Fibroblast of mammary gland (primary cell): ENCODE measurements at regions not wholly inside any gene's neighbourhood (a gene's known extent, or its start where the extent isn't known, plus 50 kb on each side); places are given as distances from the start of the nearest gene placed in this dataset.

Source experiments
- DNase-seq: peaks from one replicate; pipeline ENCODE4 v3.0.0-alpha.2; 2010; ENCODE audit warnings: low read depth
- H3K4me3 ChIP-seq: 2 replicates; pipeline ENCODE4 v1.5.1; 2011; ENCODE audit warnings: low read depth, mild to moderate bottlenecking, low read length, moderate library complexity; ENCODE audit not compliant: control insufficient read depth
- TF ChIP-seq, protein P1 (sequence below): conservative IDR thresholded peaks from 2 replicates; pipeline ENCODE4 v1.5.1; 2011; ENCODE audit warnings: low read depth, low read length, inconsistent platforms; ENCODE audit not compliant: control insufficient read depth, insufficient read depth

DNA sequence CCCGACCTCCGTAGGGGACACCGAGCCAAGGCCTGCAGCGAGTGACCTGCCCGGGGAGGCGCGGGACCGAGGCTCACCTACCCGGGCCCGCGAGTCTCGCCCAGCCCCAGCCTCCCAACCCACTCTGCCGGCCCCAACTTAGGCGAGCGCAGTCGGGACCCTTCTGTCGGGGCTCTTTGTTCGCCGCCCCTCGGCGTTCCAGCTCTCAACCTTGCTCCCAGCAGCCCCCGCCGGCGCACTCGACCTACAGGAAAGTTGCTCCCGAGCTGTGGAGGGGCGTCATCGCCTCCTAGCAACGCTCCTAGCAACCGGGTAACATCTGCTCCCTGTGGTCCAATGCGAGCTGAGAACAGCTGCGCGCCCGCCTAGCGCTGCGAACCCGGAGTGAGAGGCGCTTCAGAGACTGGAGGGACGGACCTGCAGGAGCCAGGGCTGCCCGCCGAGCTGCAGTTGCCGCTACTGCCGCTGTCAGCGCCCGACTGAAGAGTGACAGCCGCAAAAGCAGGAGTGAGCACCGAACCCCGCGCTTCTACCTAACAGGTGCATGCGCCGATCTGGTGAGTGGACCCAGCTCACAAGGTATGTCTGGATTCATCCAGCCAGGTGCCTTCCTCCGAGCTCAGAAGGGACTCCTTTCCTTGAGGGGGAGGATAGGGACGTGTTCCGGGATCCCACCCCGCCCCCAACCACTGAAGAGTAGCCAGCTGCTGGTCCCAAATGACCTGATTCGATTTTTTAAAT, 355.0 kb downstream of the SNAPC1 start:
- H3K4me3 ChIP-seq, result no peak overlapping the region
- TF ChIP-seq, protein P1, sequence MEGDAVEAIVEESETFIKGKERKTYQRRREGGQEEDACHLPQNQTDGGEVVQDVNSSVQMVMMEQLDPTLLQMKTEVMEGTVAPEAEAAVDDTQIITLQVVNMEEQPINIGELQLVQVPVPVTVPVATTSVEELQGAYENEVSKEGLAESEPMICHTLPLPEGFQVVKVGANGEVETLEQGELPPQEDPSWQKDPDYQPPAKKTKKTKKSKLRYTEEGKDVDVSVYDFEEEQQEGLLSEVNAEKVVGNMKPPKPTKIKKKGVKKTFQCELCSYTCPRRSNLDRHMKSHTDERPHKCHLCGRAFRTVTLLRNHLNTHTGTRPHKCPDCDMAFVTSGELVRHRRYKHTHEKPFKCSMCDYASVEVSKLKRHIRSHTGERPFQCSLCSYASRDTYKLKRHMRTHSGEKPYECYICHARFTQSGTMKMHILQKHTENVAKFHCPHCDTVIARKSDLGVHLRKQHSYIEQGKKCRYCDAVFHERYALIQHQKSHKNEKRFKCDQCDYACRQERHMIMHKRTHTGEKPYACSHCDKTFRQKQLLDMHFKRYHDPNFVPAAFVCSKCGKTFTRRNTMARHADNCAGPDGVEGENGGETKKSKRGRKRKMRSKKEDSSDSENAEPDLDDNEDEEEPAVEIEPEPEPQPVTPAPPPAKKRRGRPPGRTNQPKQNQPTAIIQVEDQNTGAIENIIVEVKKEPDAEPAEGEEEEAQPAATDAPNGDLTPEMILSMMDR, result no peak
- DNase-seq, result peak; percentile 30

DNA sequence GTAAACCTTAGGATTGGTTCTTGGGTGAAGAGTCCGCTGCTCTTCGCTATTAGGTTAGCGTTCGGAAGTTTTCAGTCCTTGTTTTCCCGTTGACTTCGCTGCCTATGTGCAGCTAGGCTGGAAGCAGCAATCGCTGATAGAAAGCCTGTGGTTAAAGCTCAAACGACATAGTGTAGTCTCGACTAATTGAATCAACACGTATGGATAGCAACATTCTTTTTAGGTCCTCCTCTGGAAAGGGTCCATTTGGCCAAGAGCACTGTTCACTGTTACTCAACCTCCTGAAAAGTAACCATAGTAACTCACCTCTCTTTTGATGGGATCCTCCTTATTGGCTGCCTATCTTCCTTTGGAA, 355.5 kb downstream of the SNAPC1 start:
- DNase-seq, result no peak
- TF ChIP-seq, protein P1, result no peak
- H3K4me3 ChIP-seq, result no peak overlapping the region

DNA sequence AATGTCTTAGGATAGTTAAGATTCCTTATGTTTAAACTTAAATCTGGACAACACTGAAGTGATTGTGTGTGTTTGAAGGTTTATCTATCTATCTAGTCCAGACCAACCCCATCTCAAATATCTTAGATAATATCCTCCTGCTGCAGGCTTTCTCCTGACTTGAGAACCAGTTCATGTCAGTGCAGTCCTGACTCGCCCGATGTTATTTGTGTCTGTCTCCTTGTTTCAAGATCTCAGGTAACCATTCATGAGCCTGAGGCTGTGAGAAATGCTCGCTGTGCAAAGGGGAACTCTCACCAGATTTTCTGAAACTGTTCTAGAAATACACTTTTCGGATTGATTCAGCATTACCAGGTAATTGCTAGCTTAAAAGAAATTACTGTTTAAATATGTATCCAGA, 356.2 kb downstream of the SNAPC1 start:
- TF ChIP-seq, protein P1, result no peak
- no peak for DNase-seq
- H3K4me3 ChIP-seq, result no peak overlapping the region

DNA sequence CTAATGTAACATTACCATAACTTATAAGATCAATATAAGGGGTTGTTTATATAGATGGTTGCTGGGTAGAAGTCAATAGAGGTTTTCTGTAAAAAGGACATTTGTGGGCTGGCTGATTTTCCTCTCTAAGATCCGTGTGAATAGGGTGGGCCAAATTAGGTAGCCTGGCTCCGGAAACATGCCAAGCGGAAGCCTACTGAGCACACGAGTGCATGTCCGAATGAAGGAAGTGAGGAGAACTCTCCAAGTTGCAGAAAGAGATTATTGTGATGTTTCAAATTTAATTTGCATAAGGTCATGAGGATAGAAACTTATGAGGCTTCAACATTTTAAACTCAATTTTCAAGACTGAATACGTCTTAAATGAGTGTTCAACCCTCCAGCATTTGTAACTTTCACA, 356.7 kb downstream of the SNAPC1 start:
- no peak overlapping the region for H3K4me3 ChIP-seq
- no peak for DNase-seq
- TF ChIP-seq, protein P1, result no peak

DNA sequence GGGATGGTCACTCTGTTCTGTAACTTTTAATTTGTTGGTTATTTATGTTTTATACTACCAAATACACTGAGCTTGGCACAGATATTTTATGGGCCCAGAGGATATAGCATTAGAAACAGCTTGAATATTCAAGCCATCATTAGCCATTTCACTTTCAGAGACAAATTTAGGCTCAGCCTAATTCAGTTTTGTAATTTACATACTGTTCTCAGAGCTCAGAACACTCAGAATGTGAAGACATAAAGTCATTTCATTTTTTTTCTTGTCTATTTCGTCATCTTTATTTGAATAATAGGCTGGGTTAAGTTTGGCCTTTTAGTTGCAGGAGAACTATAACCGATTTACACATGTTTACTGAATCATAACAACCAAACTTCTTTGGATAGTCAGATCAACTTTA, 361.7 kb downstream of the SNAPC1 start:
- no peak for DNase-seq
- TF ChIP-seq, protein P1, result no peak
- no peak overlapping the region for H3K4me3 ChIP-seq

DNA sequence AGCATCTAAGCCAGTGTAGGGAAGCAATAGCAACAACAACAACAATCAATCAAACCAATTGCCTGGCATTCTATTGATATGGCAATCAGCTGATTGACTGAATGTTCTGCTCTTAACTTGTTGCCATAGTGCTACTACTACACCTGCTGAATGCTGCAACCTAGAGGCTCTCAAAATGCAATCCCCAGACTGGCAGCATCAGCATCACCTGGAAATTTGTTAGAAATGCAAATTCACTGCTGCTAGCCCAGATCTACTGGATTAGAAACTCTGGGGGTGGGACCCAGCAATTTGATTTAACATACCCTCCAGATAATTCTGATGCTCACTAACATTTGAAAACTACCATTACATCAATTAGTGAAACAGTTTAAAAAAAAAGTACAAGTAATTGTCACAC, 363.6 kb downstream of the SNAPC1 start:
- no peak overlapping the region for H3K4me3 ChIP-seq
- TF ChIP-seq, protein P1, result no peak
- no peak for DNase-seq
